Gastrocnemius medialis (tissue), 4 donors: ENCODE measurements at regions not wholly inside any gene's neighbourhood (a gene's known extent, or its start where the extent isn't known, plus 50 kb on each side); places are given as distances from the start of the nearest gene placed in this dataset.

Experiments
- ATAC-seq, 2 donors: fragments of 150-250 bp; one replicate each; pipeline ENCODE4 v1.9.1; 2016
- DNase-seq, 2 donors: peaks; one replicate each; pipeline ENCODE4 v3.0.0-alpha.2; 2019
- H3K27ac ChIP-seq, 4 donors: fragments of 200-600 bp; sonication (generic); 1 replicate in 1 of 4; 2 replicates in 3 of 4; pipeline ENCODE4 v1.5.1; 2016 to 2018; ENCODE audit warnings: mild to moderate bottlenecking in 2 of 4, moderate library complexity in 1 of 4
- H3K27me3 ChIP-seq, 3 donors: fragments of 200-600 bp; sonication (generic) in 2 of 3; 1 replicate in 1 of 3; 2 replicates in 2 of 3; pipeline versions ENCODE4 v1.5.1 to v1.6.0; 2016 to 2019; ENCODE audit warnings: mild to moderate bottlenecking in 1 of 3, moderate library complexity in 1 of 3
- H3K36me3 ChIP-seq, 2 donors: fragments of 200-600 bp; sonication (generic) in 1 of 2; one replicate each; pipeline ENCODE4 v1.5.1; 2017 to 2018
- H3K4me1 ChIP-seq, 2 donors: fragments of 200-600 bp; sonication (generic) in 1 of 2; one replicate each; pipeline ENCODE4 v1.5.1; 2016 to 2017; ENCODE audit warnings: mild to moderate bottlenecking in 2 of 2
- H3K4me3 ChIP-seq, 4 donors: fragments of 200-600 bp; sonication (generic) in 3 of 4; 1 replicate in 1 of 4; 2 replicates in 3 of 4; pipeline ENCODE4 v1.5.1; 2016 to 2019; ENCODE audit warnings: mild to moderate bottlenecking in 2 of 4
- H3K9me3 ChIP-seq, 3 donors: fragments of 200-600 bp; sonication (generic) in 2 of 3; 1 replicate in 1 of 3; 2 replicates in 2 of 3; pipeline ENCODE4 v1.5.1; 2016 to 2019
- CTCF ChIP-seq, 5 experiments: fragments of 450-650 bp in 3 of 5; fragments of 200-600 bp in 2 of 5; sonication (generic) in 2 of 5; IDR thresholded peaks in 4 of 5; conservative IDR thresholded peaks in 1 of 5; 1 replicate in 4 of 5; 2 replicates in 1 of 5; pipeline ENCODE4 v1.5.1; 2016 to 2019; ENCODE audit warnings: antibody characterized with exemption in 5 of 5, mild to moderate bottlenecking in 3 of 5, moderate library complexity in 3 of 5
- POLR2A ChIP-seq, 2 donors: fragments of 450-650 bp; IDR thresholded peaks; one replicate each; pipeline ENCODE4 v1.6.1; 2017; ENCODE audit warnings: antibody characterized with exemption in 2 of 2, mild to moderate bottlenecking in 2 of 2, moderate library complexity in 2 of 2
- in situ Hi-C, 4 donors: fragments of 200-750 bp; cut with MboI; loops; one replicate each; pipeline versions ENCODE4 v1.15.0 to v1.8.0; 2017; ENCODE audit warnings: low sequenced_read_pairs in 4 of 4
- intact Hi-C: fragments of 100-400 bp; cut with DNase I; formaldehyde crosslinking; loops from one replicate; pipeline ENCODE4 v1.15.1; 2023; ENCODE audit warnings: low total_unique reads

- no peak overlapping the region for H3K27ac ChIP-seq
- peaks cover 6 to 15% of the 10 kb centered on the region in 2 donors for H3K4me1 ChIP-seq
- TF ChIP-seq POLR2A (IDR thresholded peaks at IDR 0.05) (no peak), CTCF (IDR thresholded peaks at IDR 0.05 in 4 of 5, conservative IDR thresholded peaks at IDR 0.05 in 1 of 5) (no peak)
- no peaks in the 10 kb centered on the region for H3K9me3 ChIP-seq
- intact Hi-C loops: no loop called here
- no peak overlapping the region for H3K4me3 ChIP-seq
- no peaks in the 10 kb centered on the region for H3K36me3 ChIP-seq
- H3K27me3 ChIP-seq: peaks cover 38 to 51% (median 47%) of the 10 kb centered on the region in 3 donors
- ATAC-seq (no peak), DNase-seq (no peak)
- in situ Hi-C loops: loop anchor here in 1 of 4 donors (5.0 kb wide), 1 partner anchor 141 kb away; no protein-coding TSS in a partner anchor
These were observed 130.5 kb upstream of the HAND1 start for GRCh38 chr5:154608531-154609011.

GRCh38 chr5:154607746-154608145 lies 129.7 kb upstream of the HAND1 start:
- H3K27me3 ChIP-seq: peaks cover 38 to 47% (median 41%) of the 10 kb centered on the region in 3 donors
- no peak overlapping the region for H3K27ac ChIP-seq
- DNase-seq (no peak), ATAC-seq (no peak)
- peaks cover 6 to 15% of the 10 kb centered on the region in 2 donors for H3K4me1 ChIP-seq
- intact Hi-C loops (no loop called here), in situ Hi-C loops (loop anchor here in 1 of 4 donors (5.0 kb wide), 1 partner anchor 140 kb away; no protein-coding TSS in a partner anchor)
- no peak overlapping the region for H3K4me3 ChIP-seq
- no peak for TF ChIP-seq CTCF (IDR thresholded peaks at IDR 0.05 in 4 of 5, conservative IDR thresholded peaks at IDR 0.05 in 1 of 5)
- no peak for TF ChIP-seq POLR2A (IDR thresholded peaks at IDR 0.05)
- no peaks in the 10 kb centered on the region for H3K36me3 ChIP-seq
- H3K9me3 ChIP-seq: no peaks in the 10 kb centered on the region

GRCh38 chr5:154606246-154606645 lies 128.2 kb upstream of the HAND1 start:
- Histone ChIP-seq H3K36me3 (no peaks in the 10 kb centered on the region), H3K27ac (no peak overlapping the region), H3K27me3 (peaks cover 23 to 32% (median 30%) of the 10 kb centered on the region in 3 donors), H3K4me3 (no peak overlapping the region), H3K4me1 (peaks cover 6 to 12% of the 10 kb centered on the region in 2 donors), H3K9me3 (no peaks in the 10 kb centered on the region)
- in situ Hi-C loops (loop anchor here in 1 of 4 donors (5.0 kb wide), 1 partner anchor 139 kb away; no protein-coding TSS in a partner anchor), intact Hi-C loops (no loop called here)
- no peak for ATAC-seq
- DNase-seq: no peak
- TF ChIP-seq POLR2A (IDR thresholded peaks at IDR 0.05): no peak
- TF ChIP-seq CTCF (IDR thresholded peaks at IDR 0.05 in 4 of 5, conservative IDR thresholded peaks at IDR 0.05 in 1 of 5): no peak

GRCh38 chr5:154603953-154604679 lies 126.1 kb upstream of the HAND1 start:
- H3K27ac ChIP-seq: no peak overlapping the region
- DNase-seq: no peak
- H3K27me3 ChIP-seq: peaks cover 1 to 14% (median 11%) of the 10 kb centered on the region in 3 donors
- H3K4me3 ChIP-seq: peak overlapping the region in 1 of 4 donors; percentile 7
- no peak for TF ChIP-seq POLR2A (IDR thresholded peaks at IDR 0.05)
- TF ChIP-seq CTCF (IDR thresholded peaks at IDR 0.05 in 4 of 5, conservative IDR thresholded peaks at IDR 0.05 in 1 of 5): no peak
- H3K36me3 ChIP-seq: no peaks in the 10 kb centered on the region
- intact Hi-C loops (no loop called here), in situ Hi-C loops (no loop called here)
- H3K9me3 ChIP-seq: no peaks in the 10 kb centered on the region
- H3K4me1 ChIP-seq: no peaks in the 10 kb centered on the region
- ATAC-seq: no peak
